CD14-positive monocyte (primary cell): ENCODE measurements at regions not wholly inside any gene's neighbourhood (a gene's known extent, or its start where the extent isn't known, plus 50 kb on each side); places are given as distances from the start of the nearest gene placed in this dataset.
"Not testable (repeated sequence)": the region's sequence is repeated elsewhere in the genome, so short reads cannot be mapped to it uniquely, and the experiment has no call there.

Experiments
- DNase-seq, 3 donors: peaks; one replicate each; pipeline ENCODE4 v3.0.0-alpha.2; 2011 to 2022
- H2AFZ ChIP-seq: 2 replicates; pipeline ENCODE4 v1.6.0; 2012; ENCODE audit warnings: mild to moderate bottlenecking, low read depth, low read length, inconsistent platforms; ENCODE audit not compliant: insufficient read depth, poor library complexity, severe bottlenecking
- H3K27ac ChIP-seq, 2 donors: 1 replicate in 1 of 2; 2 replicates in 1 of 2; pipeline ENCODE4 v1.5.1; 2012 to 2013; ENCODE audit warnings: low read length in 2 of 2, control low read depth in 1 of 2, inconsistent platforms in 1 of 2, low read depth in 1 of 2, mild to moderate bottlenecking in 1 of 2
- H3K27me3 ChIP-seq, 2 donors: one replicate each; pipeline versions ENCODE4 v1.6.0 to v1.6.1; 2011 to 2013; ENCODE audit warnings: low read length in 2 of 2; ENCODE audit not compliant: control insufficient read depth in 2 of 2, insufficient read depth in 2 of 2
- H3K36me3 ChIP-seq, 2 donors: replicated peaks in 1 of 2; 1 replicate in 1 of 2; 2 replicates in 1 of 2; pipeline versions ENCODE4 v1.5.1 to v1.6.1; 2012 to 2013; ENCODE audit warnings: low read length in 2 of 2, control low read depth in 1 of 2, inconsistent platforms in 1 of 2, mild to moderate bottlenecking in 1 of 2; ENCODE audit not compliant: insufficient read depth in 2 of 2, control insufficient read depth in 1 of 2
- H3K4me1 ChIP-seq, 2 donors: 1 replicate in 1 of 2; 2 replicates in 1 of 2; pipeline versions ENCODE4 v1.5.1 to v1.6.1; 2012 to 2013; ENCODE audit warnings: low read length in 2 of 2, control low read depth in 1 of 2, inconsistent platforms in 1 of 2, mild to moderate bottlenecking in 1 of 2, moderate library complexity in 1 of 2; ENCODE audit not compliant: insufficient read depth in 2 of 2, control insufficient read depth in 1 of 2
- H3K4me2 ChIP-seq: replicated peaks from 2 replicates; pipeline ENCODE3; 2012; ENCODE audit warnings: low read length, moderate library complexity, mild to moderate bottlenecking; ENCODE audit not compliant: poor library complexity, severe bottlenecking; ENCODE audit errors: extremely low read depth
- H3K4me3 ChIP-seq, 3 experiments: fragments of 200-600 bp in 1 of 3; sonication (generic) in 1 of 3; replicated peaks in 1 of 3; 1 replicate in 2 of 3; 2 replicates in 1 of 3; pipeline ENCODE4 v1.5.1; 2011 to 2013; ENCODE audit warnings: low read length in 3 of 3, mild to moderate bottlenecking in 3 of 3, control low read depth in 2 of 3, low read depth in 2 of 3, inconsistent platforms in 1 of 3, moderate library complexity in 1 of 3
- H3K79me2 ChIP-seq: 2 replicates; pipeline ENCODE4 v1.6.0; 2012; ENCODE audit warnings: mild to moderate bottlenecking, control low read depth, inconsistent platforms, low read length, moderate library complexity; ENCODE audit not compliant: insufficient read depth
- H3K9ac ChIP-seq: 2 replicates; pipeline ENCODE4 v1.6.0; 2017; ENCODE audit warnings: low read length, mild to moderate bottlenecking; ENCODE audit not compliant: insufficient read depth, poor library complexity, severe bottlenecking
- H3K9me3 ChIP-seq, 2 donors: replicated peaks in 1 of 2; 1 replicate in 1 of 2; 2 replicates in 1 of 2; pipeline versions ENCODE4 v1.5.1 to v1.6.1; 2012 to 2013; ENCODE audit warnings: low read length in 2 of 2, control low read depth in 1 of 2; ENCODE audit not compliant: control insufficient read depth in 1 of 2, insufficient read depth in 1 of 2
- H4K20me1 ChIP-seq: 2 replicates; pipeline ENCODE4 v1.6.0; 2012; ENCODE audit warnings: mild to moderate bottlenecking, low read length, control low read depth, moderate library complexity; ENCODE audit not compliant: insufficient read depth
- H3K27ac Mint-ChIP-seq, 7 donors: one replicate each; pipeline ENCODE4 v1.8.0; 2020; ENCODE audit warnings: mild to moderate bottlenecking in 7 of 7, mixed read lengths in 7 of 7, moderate library complexity in 6 of 7, inconsistent platforms in 2 of 7
- H3K27me3 Mint-ChIP-seq, 3 donors: one replicate each; pipeline ENCODE4 v1.8.0; 2021 to 2022; ENCODE audit warnings: low read depth in 3 of 3, mild to moderate bottlenecking in 3 of 3, mixed read lengths in 3 of 3, moderate library complexity in 3 of 3, inconsistent platforms in 1 of 3
- H3K36me3 Mint-ChIP-seq, 2 donors: one replicate each; pipeline ENCODE4 v1.8.0; 2020; ENCODE audit warnings: mixed read lengths in 2 of 2, inconsistent platforms in 1 of 2, mild to moderate bottlenecking in 1 of 2
- H3K4me1 Mint-ChIP-seq: one replicate; pipeline ENCODE4 v1.8.0; 2020; ENCODE audit warnings: mild to moderate bottlenecking, mixed read lengths
- H3K4me3 Mint-ChIP-seq, 2 donors: one replicate each; pipeline ENCODE4 v1.8.0; 2020; ENCODE audit warnings: mild to moderate bottlenecking in 2 of 2, mixed read lengths in 2 of 2, moderate library complexity in 1 of 2
- H3K9me3 Mint-ChIP-seq, 7 donors: one replicate each; pipeline ENCODE4 v1.8.0; 2020 to 2022; ENCODE audit warnings: mixed read lengths in 7 of 7, mild to moderate bottlenecking in 6 of 7, moderate library complexity in 6 of 7, inconsistent platforms in 2 of 7
- CTCF ChIP-seq: fragments of 200-600 bp; IDR thresholded peaks from one replicate; pipeline ENCODE4 v1.8.0; 2022; ENCODE audit warnings: antibody characterized with exemption, mild to moderate bottlenecking
- WGBS: methylation state at CpG from one replicate; pipeline ENCODE4 v1.1.5; 2013; ENCODE audit warnings: missing lambda C conversion rate; ENCODE audit not compliant: insufficient coverage; 5-methylcytosine and 5-hydroxymethylcytosine counted together
- intact Hi-C, 2 donors: fragments of 100-400 bp; cut with micrococcal nuclease; formaldehyde crosslinking; loops; one replicate each; pipeline versions ENCODE4 v1.15.0 to v1.15.1; 2023

GRCh38 chr13:50174630-50175029, 159.4 kb downstream of the KCNRG start:
- peaks cover 0 to 2% (median 0%) of the 10 kb centered on the region in 7 donors for H3K9me3 Mint-ChIP-seq
- H3K4me1 Mint-ChIP-seq: peaks cover 9% of the 10 kb centered on the region
- Histone ChIP-seq H3K9ac (no peak overlapping the region), H3K4me2 (no peak overlapping the region), H3K79me2 (no peaks in the 10 kb centered on the region), H3K4me1 (peaks cover 0 to 4% of the 10 kb centered on the region in 2 donors), H3K27me3 (no peaks in the 10 kb centered on the region), H2AFZ (no peak overlapping the region), H3K4me3 (no peak overlapping the region), H4K20me1 (no peaks in the 10 kb centered on the region), H3K9me3 (no peaks in the 10 kb centered on the region), H3K27ac (no peak overlapping the region), H3K36me3 (no peaks in the 10 kb centered on the region)
- H3K27me3 Mint-ChIP-seq: no peaks in the 10 kb centered on the region
- 100% methylated on average over 1 of the region's 1 CpG for WGBS
- H3K27ac Mint-ChIP-seq: no peak overlapping the region
- no peak for DNase-seq
- no peak for TF ChIP-seq CTCF
- H3K4me3 Mint-ChIP-seq: no peak overlapping the region
- intact Hi-C loops: no loop called here
- H3K36me3 Mint-ChIP-seq: no peaks in the 10 kb centered on the region

DNA sequence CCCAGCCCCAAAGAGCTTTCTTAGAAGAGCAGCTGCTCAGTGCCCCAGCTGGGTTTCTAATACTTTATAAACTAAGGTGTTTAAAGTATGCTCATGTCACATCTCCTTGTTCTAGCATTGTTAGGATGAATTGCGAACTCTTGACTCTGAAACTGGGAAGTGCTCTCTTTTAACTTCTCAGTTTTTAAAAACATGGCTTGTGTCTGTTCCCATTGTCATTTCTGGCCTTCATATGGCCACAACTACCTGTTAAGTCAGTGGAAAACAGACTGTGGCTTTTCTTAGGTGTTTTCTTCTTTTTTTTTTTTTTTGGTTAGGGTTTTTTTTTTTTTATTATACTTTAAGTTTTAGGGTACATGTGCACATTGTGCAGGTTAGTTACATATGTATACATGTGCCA, 164.7 kb downstream of the KCNRG start:
- Mint-ChIP-seq H3K4me1 (peaks cover 10% of the 10 kb centered on the region), H3K27ac (peak overlapping the region in 3 of 7 donors; percentile 46 to 65 (median 60)), H3K27me3 (no peaks in the 10 kb centered on the region), H3K36me3 (no peaks in the 10 kb centered on the region), H3K9me3 (no peaks in the 10 kb centered on the region), H3K4me3 (no peak overlapping the region)
- H3K27ac ChIP-seq: peak overlapping the region in 1 of 2 donors; percentile 26
- H3K4me1 ChIP-seq: peaks cover 4 to 8% of the 10 kb centered on the region in 2 donors
- H3K4me3 ChIP-seq: no peak overlapping the region
- H3K27me3 ChIP-seq: no peaks in the 10 kb centered on the region
- no peak for TF ChIP-seq CTCF
- DNase-seq: peak in 1 of 3 donors; percentile 23
- no peak overlapping the region for H2AFZ ChIP-seq
- no peaks in the 10 kb centered on the region for H3K9me3 ChIP-seq
- H3K4me2 ChIP-seq: no peak overlapping the region
- no peak overlapping the region for H3K9ac ChIP-seq
- no CpG with 5 or more reads among the region's 1 CpG for WGBS
- H3K36me3 ChIP-seq: no peaks in the 10 kb centered on the region
- no peaks in the 10 kb centered on the region for H4K20me1 ChIP-seq
- H3K79me2 ChIP-seq: no peaks in the 10 kb centered on the region
- intact Hi-C loops: no loop called here

- H3K4me1 ChIP-seq, H3K27me3 ChIP-seq, H3K27ac Mint-ChIP-seq, H4K20me1 ChIP-seq, H3K36me3 ChIP-seq, intact Hi-C loops, H3K9me3 Mint-ChIP-seq, H3K4me3 Mint-ChIP-seq, H3K4me3 ChIP-seq, H3K79me2 ChIP-seq, H3K9me3 ChIP-seq, H3K36me3 Mint-ChIP-seq, H3K4me2 ChIP-seq, H3K9ac ChIP-seq, H3K27me3 Mint-ChIP-seq, H2AFZ ChIP-seq, H3K27ac ChIP-seq, DNase-seq: not testable (repeated sequence)
- peaks cover 15% of the 10 kb centered on the region for H3K4me1 Mint-ChIP-seq
- 100% methylated on average over 1 of the region's 32 CpGs for WGBS
These were observed 170.8 kb downstream of the KCNRG start for GRCh38 chr13:50185769-50186763.
